Erythroblast (primary cell): ENCODE measurements at regions not wholly inside any gene's neighbourhood (a gene's known extent, or its start where the extent isn't known, plus 50 kb on each side); places are given as distances from the start of the nearest gene placed in this dataset.

Experiments used
- GATA1 ChIP-seq: IDR thresholded peaks from 2 replicates; pipeline ENCODE4 v1.6.1; 2011; ENCODE audit warnings: low read depth, mild to moderate bottlenecking, control low read depth, low read length, moderate library complexity
- POLR2A ChIP-seq: IDR thresholded peaks from 2 replicates; pipeline ENCODE4 v1.6.1; 2011; ENCODE audit warnings: mild to moderate bottlenecking, low read length

GRCh38 chr13:80744147-80744914 lies 403.4 kb upstream of the SPRY2 start:
- TF ChIP-seq POLR2A (no peak), GATA1 (no peak)
